ENCODE measurements at regions not wholly inside any gene's neighbourhood (a gene's known extent, or its start where the extent isn't known, plus 50 kb on each side); places are given as distances from the start of the nearest gene placed in this dataset.

GRCh38 chr3:94961423-94962100, 898.7 kb downstream of the NSUN3 start:
- Histone ChIP-seq H3K79me2 (ENCODE audit: control insufficient read depth in 1 of 2, insufficient read depth in 2 of 2, low read length in 2 of 2) (no peaks in the 10 kb centered on the region), H4K20me1 (replicated peaks in 1 of 2; ENCODE audit: control insufficient read depth in 1 of 2, insufficient read depth in 2 of 2, low read length in 2 of 2) (no peaks in the 10 kb centered on the region), H2BK12ac (ENCODE audit: low read depth, low read length) (no peak overlapping the region), H3K4ac (replicated peaks; ENCODE audit: insufficient read length, low read depth, low read length) (no peak overlapping the region), H2AFZ (ENCODE audit: low read length) (no peak overlapping the region), H2BK120ac (replicated peaks; ENCODE audit: low read depth, low read length) (no peak overlapping the region), H3K9me3 (ENCODE audit: insufficient read depth in 2 of 2, low read depth in 1 of 2, low read length in 1 of 2) (no peaks in the 10 kb centered on the region), H3K23ac (ENCODE audit: insufficient read length) (no peak overlapping the region), H3K56ac (replicated peaks; ENCODE audit: insufficient read length, low read depth, low read length) (no peak overlapping the region), H2BK15ac (ENCODE audit: low read length) (no peak overlapping the region), H3K36me3 (ENCODE audit: control insufficient read depth in 2 of 4, insufficient read depth in 4 of 4, low read length in 3 of 4) (no peaks in the 10 kb centered on the region), H4K91ac (replicated peaks; ENCODE audit: insufficient read length, low read length) (no peak overlapping the region), H4K5ac (ENCODE audit: insufficient read length, low read depth, low read length) (no peak overlapping the region), H2BK20ac (ENCODE audit: low read length) (no peak overlapping the region), H3K18ac (ENCODE audit: extremely low read depth, low read length) (no peak overlapping the region), H3K9ac (replicated peaks in 1 of 4; ENCODE audit: extremely low read depth in 1 of 4, low read depth in 3 of 4, low read length in 3 of 4) (no peak overlapping the region), H3K27me3 (replicated peaks in 1 of 4; ENCODE audit: control insufficient read depth in 3 of 4, extremely low read depth in 1 of 4, insufficient read depth in 3 of 4, low read length in 3 of 4) (no peaks in the 10 kb centered on the region), H2BK5ac (ENCODE audit: low read depth, low read length) (no peak overlapping the region), H4K8ac (ENCODE audit: extremely low read depth, insufficient read depth, low read length) (no peak overlapping the region), H3K4me1 (replicated peaks in 1 of 4; ENCODE audit: control insufficient read depth in 3 of 4, insufficient read depth in 4 of 4, low read length in 3 of 4) (peaks cover 0 to 2% (median 0%) of the 10 kb centered on the region in 4 experiments; a peak in 2 of 7 replicates), H2AK5ac (ENCODE audit: low read depth, low read length) (no peak overlapping the region), H3K27ac (ENCODE audit: low read depth, low read length) (no peak overlapping the region), H3K4me3 (ENCODE audit: extremely low read depth in 1 of 4, insufficient read depth in 2 of 4, low read depth in 3 of 4, low read length in 4 of 4) (no peak overlapping the region), H3K23me2 (ENCODE audit: low read depth, low read length) (no peaks in the 10 kb centered on the region), H3K14ac (ENCODE audit: insufficient read length) (no peak overlapping the region), H3K4me2 (ENCODE audit: insufficient read depth in 1 of 2, low read depth in 2 of 2, low read length in 2 of 2) (no peak overlapping the region), H3K79me1 (ENCODE audit: low read depth, low read length) (no peaks in the 10 kb centered on the region)
- POLR2A ChIA-PET (ENCODE audit: partially characterized antibody): no interaction called here
- CTCF ChIA-PET (ENCODE audit: partially characterized antibody): no interaction called here
- FAIRE-seq (no peak), DNase-seq (ENCODE audit: low read depth in 1 of 2, low spot score in 2 of 2) (no peak)
- 88% methylated on average over 6 of the region's 6 CpGs; no CpG with 5 or more reads in 1 of the 2 experiments for WGBS, 2 experiments (ENCODE audit: extremely low coverage in 1 of 2, insufficient coverage in 1 of 2, insufficient read length in 1 of 2, insufficient replicate concordance in 2 of 2, low coverage in 1 of 2, low lambda C conversion rate in 2 of 2, missing lambda C conversion rate in 1 of 2)
- TF ChIP-seq SAP30 (IDR thresholded peaks at IDR 0.05; ENCODE audit: insufficient read depth, insufficient replicate concordance, low read length): no peak

Measured in H1 (cell line).